ENCODE measurements at regions not wholly inside any gene's neighbourhood (a gene's known extent, or its start where the extent isn't known, plus 50 kb on each side); places are given as distances from the start of the nearest gene placed in this dataset.

DNA sequence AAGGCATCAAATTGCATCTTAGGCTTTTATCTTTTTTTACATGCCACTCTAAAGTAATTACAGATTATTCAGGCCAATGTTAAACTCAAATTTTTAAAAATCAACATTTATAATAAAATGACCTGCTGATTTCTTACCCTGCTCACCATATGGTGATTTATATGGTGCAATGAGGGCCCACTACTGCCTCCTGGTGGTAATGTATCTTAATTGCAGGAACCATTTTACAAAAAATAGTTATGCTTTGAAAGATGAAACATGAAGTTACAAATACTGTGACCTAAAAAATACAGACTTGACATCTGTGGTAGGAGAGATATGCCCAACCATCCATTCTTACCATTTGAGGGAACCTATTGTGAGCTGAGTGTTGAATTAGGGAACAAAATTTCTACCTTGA is 292.6 kb upstream of the TAS2R1 start:
- Histone ChIP-seq H3K4me3 (ENCODE audit: low read length) (no peak overlapping the region), H3K27me3 (replicated peaks; ENCODE audit: control insufficient read depth, insufficient read depth, low read length) (no peaks in the 10 kb centered on the region), H3K9ac (ENCODE audit: low read length) (no peak overlapping the region), H3K36me3 (ENCODE audit: control insufficient read depth, insufficient read depth, low read length, severe bottlenecking) (no peaks in the 10 kb centered on the region), H3K9me3 (ENCODE audit: control insufficient read depth, low read length) (peaks cover 5% of the 10 kb centered on the region), H3K4me1 (ENCODE audit: control insufficient read depth, insufficient read depth, low read length) (peaks cover 4% of the 10 kb centered on the region)
- DNase-seq (ENCODE audit: low read depth) = no peak

DNA sequence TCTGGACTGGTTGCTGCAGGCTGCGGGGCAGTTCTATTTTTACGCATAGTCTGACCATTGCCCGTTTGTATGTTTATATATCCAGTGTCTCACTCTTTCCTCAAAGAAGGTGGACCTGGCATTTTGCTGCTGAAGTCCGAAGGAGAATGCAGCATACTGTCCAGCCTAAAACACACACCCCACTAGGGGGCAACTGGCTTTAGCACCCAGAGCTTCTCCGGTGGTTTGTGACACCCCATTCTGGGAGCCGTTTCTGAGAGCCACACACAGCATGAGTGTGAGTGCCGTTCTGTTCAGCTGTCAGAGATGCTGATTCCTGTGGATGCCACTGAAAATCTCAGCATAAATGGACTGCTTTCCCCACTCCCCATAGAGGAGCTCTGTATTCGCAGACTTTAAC is 290.5 kb upstream of the TAS2R1 start:
- no peaks in the 10 kb centered on the region for H3K36me3 ChIP-seq (ENCODE audit: control insufficient read depth, insufficient read depth, low read length, severe bottlenecking)
- no peak overlapping the region for H3K9ac ChIP-seq (ENCODE audit: low read length)
- no peaks in the 10 kb centered on the region for H3K27me3 ChIP-seq (replicated peaks; ENCODE audit: control insufficient read depth, insufficient read depth, low read length)
- no peak overlapping the region for H3K4me3 ChIP-seq (ENCODE audit: low read length)
- H3K4me1 ChIP-seq (ENCODE audit: control insufficient read depth, insufficient read depth, low read length) = no peaks in the 10 kb centered on the region
- peaks cover 5% of the 10 kb centered on the region for H3K9me3 ChIP-seq (ENCODE audit: control insufficient read depth, low read length)
- no peak for DNase-seq (ENCODE audit: low read depth)

DNA sequence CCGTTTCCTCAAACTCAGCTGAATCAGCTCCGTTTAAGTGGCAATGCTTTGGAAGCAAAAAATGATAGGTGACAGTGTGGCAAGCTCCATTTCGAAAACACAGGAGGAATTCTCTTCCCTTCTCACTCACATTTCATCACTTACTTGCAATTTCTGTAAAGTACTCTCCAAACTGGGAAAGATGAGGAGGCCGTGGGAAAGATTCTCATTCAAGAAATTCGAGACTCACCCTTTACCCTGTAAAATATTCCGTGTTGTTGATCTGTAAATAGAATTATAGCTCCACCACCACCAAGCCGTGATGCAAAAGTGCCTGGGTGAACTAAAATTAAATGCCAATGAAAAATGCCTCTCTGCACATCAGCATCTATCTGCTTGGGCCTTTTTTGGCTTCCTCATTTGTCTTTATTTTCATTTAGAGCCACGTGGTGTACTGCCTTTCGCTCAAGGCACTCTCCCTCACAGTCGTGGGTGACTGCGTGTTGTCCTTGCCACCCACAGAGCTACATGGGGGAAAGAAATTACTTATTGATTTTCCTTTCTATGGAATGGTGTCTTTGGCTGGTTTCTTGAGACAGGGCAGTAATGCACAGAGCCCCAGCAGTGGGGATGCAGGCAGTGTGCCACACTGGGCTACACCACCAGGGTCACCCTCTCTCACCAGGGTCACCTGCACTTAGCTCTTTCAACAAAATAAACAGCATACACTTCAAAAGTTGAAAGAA is 289.3 kb upstream of the TAS2R1 start:
- Histone ChIP-seq H3K9ac (ENCODE audit: low read length) (no peak overlapping the region), H3K27me3 (replicated peaks; ENCODE audit: control insufficient read depth, insufficient read depth, low read length) (no peaks in the 10 kb centered on the region), H3K36me3 (ENCODE audit: control insufficient read depth, insufficient read depth, low read length, severe bottlenecking) (no peaks in the 10 kb centered on the region), H3K4me1 (ENCODE audit: control insufficient read depth, insufficient read depth, low read length) (no peaks in the 10 kb centered on the region), H3K9me3 (ENCODE audit: control insufficient read depth, low read length) (peaks cover 5% of the 10 kb centered on the region), H3K4me3 (ENCODE audit: low read length) (no peak overlapping the region)
- DNase-seq (ENCODE audit: low read depth) = no peak

DNA sequence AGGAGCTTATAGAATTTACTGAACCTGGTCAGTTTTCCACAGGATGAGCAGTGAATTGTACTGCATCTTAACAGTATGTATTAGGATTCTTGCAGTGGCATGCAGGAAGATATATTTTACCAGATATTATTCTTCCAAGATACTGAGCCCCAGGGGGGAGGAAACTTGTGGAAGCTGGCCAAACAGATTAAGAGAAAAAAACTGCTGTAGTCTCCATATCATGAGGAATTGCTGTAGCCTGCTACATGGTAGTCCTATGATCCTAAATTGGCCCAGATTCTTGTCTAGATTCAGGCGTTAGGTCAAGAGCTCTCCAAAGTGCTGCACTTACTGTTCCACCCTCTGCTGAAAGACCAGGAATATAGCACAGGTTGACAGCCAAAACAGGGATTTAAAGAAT is 275.5 kb upstream of the TAS2R1 start:
- Histone ChIP-seq H3K9me3 (ENCODE audit: control insufficient read depth, low read length) (no peaks in the 10 kb centered on the region), H3K9ac (ENCODE audit: low read length) (no peak overlapping the region), H3K4me1 (ENCODE audit: control insufficient read depth, insufficient read depth, low read length) (no peaks in the 10 kb centered on the region), H3K27me3 (replicated peaks; ENCODE audit: control insufficient read depth, insufficient read depth, low read length) (no peaks in the 10 kb centered on the region), H3K36me3 (ENCODE audit: control insufficient read depth, insufficient read depth, low read length, severe bottlenecking) (no peaks in the 10 kb centered on the region), H3K4me3 (ENCODE audit: low read length) (no peak overlapping the region)
- DNase-seq (ENCODE audit: low read depth) = no peak

DNA sequence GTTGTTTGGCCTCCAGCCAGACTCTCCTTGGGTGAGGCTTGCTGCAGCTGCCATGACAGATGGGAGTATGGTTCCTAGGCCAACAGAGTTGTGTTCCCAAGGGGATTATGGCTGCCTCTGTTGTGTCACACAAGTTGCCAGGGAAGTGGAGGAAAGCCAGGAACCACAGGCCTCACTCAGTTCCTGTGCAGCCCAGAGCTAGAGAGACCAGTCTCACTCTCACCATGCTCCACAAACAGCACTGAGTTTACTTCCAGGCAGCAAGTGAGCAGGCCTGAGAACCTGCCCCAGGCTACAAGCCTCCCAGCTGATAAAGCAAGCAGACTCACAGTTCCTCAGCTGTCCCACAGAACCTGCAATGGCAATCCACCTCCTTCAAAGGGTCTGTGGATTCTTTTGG is 273.6 kb upstream of the TAS2R1 start:
- DNase-seq (ENCODE audit: low read depth) = no peak
- Histone ChIP-seq H3K4me1 (ENCODE audit: control insufficient read depth, insufficient read depth, low read length) (no peaks in the 10 kb centered on the region), H3K9ac (ENCODE audit: low read length) (no peak overlapping the region), H3K27me3 (replicated peaks; ENCODE audit: control insufficient read depth, insufficient read depth, low read length) (no peaks in the 10 kb centered on the region), H3K9me3 (ENCODE audit: control insufficient read depth, low read length) (no peaks in the 10 kb centered on the region), H3K36me3 (ENCODE audit: control insufficient read depth, insufficient read depth, low read length, severe bottlenecking) (no peaks in the 10 kb centered on the region), H3K4me3 (ENCODE audit: low read length) (no peak overlapping the region)

DNA sequence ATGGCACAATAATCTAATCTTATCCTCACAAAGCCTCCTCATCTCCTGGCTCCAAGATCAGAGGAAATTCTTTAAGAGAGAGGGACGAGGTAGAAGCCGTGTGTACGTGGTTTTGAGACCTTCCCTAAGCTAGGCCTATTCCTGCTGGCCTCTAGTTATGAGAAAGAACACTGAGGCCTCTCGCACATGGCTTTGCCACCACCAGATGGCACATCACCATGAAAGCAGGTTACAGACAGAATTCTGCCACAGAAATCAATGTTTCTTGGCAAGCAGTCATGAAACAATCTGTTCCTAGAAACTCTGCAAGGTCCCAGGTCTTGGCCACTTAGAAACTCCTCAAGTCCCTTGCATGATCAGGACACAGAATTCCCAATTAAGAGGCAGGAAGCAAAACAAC is 268.2 kb upstream of the TAS2R1 start:
- Histone ChIP-seq H3K4me1 (ENCODE audit: control insufficient read depth, insufficient read depth, low read length) (no peaks in the 10 kb centered on the region), H3K9ac (ENCODE audit: low read length) (no peak overlapping the region), H3K4me3 (ENCODE audit: low read length) (no peak overlapping the region), H3K9me3 (ENCODE audit: control insufficient read depth, low read length) (peaks cover 5% of the 10 kb centered on the region), H3K27me3 (replicated peaks; ENCODE audit: control insufficient read depth, insufficient read depth, low read length) (no peaks in the 10 kb centered on the region), H3K36me3 (ENCODE audit: control insufficient read depth, insufficient read depth, low read length, severe bottlenecking) (no peaks in the 10 kb centered on the region)
- peak; percentile 67 for DNase-seq (ENCODE audit: low read depth)

DNA sequence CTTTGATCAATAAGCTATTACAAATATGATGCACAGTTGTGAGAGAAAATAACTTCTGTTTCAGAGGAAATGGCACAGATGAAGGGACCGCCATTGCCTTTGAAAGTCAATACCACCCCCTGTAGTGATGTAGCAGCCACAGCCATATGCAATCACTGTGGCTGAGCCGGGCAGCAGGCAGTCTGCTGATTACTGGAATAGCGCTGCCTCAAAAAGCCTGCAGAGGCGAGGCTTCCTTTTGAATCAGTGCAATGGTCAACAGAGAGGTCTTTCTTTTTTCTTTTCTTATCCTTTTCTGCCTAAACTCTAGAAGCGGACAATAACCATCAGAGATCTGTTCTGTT is 265.1 kb upstream of the TAS2R1 start:
- Histone ChIP-seq H3K9ac (ENCODE audit: low read length) (no peak overlapping the region), H3K9me3 (ENCODE audit: control insufficient read depth, low read length) (peaks cover 5% of the 10 kb centered on the region), H3K27me3 (replicated peaks; ENCODE audit: control insufficient read depth, insufficient read depth, low read length) (no peaks in the 10 kb centered on the region), H3K4me3 (ENCODE audit: low read length) (no peak overlapping the region), H3K36me3 (ENCODE audit: control insufficient read depth, insufficient read depth, low read length, severe bottlenecking) (no peaks in the 10 kb centered on the region), H3K4me1 (ENCODE audit: control insufficient read depth, insufficient read depth, low read length) (no peaks in the 10 kb centered on the region)
- no peak for DNase-seq (ENCODE audit: low read depth)

DNA sequence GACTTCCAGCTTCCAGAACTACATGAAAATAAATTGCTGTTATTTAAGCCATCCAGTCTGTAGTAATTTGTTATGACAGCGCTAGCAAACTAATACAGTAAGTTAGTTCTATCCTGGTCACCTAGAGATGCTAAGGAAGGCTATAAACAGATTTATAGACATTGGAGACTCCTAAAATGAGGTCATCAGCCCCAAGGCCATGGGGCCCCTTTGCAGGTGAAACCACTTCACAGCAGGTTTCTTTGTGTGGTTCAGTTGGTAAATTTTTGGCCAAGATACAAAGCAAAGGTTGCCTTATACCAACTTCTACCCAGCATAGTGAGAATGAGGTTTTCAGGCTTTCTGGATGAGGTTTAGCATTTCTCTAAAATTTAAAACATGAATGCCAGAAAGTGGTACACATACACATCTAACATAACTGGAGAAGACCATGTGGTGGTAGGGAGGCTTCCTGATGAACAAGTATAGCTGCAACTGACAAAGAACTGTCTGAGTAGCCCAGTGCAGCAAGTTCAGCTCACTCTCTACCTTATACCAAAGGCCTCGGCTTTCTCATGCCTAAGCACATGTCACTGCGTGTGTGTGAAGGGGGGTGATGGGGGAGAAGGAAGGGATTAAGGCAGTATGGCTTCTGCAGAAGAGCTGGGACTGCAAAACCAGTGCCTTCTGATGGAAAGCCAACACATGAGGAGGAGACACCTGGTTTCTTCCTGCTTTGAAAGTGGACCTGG is 264.6 kb upstream of the TAS2R1 start:
- Histone ChIP-seq H3K27me3 (replicated peaks; ENCODE audit: control insufficient read depth, insufficient read depth, low read length) (no peaks in the 10 kb centered on the region), H3K36me3 (ENCODE audit: control insufficient read depth, insufficient read depth, low read length, severe bottlenecking) (no peaks in the 10 kb centered on the region), H3K4me3 (ENCODE audit: low read length) (no peak overlapping the region), H3K9ac (ENCODE audit: low read length) (no peak overlapping the region), H3K4me1 (ENCODE audit: control insufficient read depth, insufficient read depth, low read length) (no peaks in the 10 kb centered on the region), H3K9me3 (ENCODE audit: control insufficient read depth, low read length) (peaks cover 5% of the 10 kb centered on the region)
- DNase-seq (ENCODE audit: low read depth) = no peak

DNA sequence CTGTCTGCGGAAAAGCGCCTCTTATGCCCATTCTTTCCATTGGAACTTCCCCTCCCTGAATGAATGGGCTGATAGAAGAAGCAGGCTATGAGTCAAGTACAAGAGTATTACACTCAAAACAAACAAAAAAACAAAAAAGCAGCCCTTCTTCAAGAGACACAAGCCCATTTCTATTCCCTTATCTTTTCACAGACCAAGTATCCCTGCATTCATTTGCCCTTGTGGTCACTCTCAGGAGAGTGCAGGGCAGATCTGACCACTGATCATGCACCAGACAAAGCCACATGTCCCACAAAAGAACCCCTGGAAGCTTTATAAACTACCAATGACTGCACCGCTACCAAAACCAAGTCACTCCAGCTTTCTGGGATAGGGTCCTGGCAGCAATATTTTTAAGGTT is 262.5 kb upstream of the TAS2R1 start:
- H3K9me3 ChIP-seq (ENCODE audit: control insufficient read depth, low read length) = peaks cover 5% of the 10 kb centered on the region
- no peaks in the 10 kb centered on the region for H3K36me3 ChIP-seq (ENCODE audit: control insufficient read depth, insufficient read depth, low read length, severe bottlenecking)
- no peak overlapping the region for H3K9ac ChIP-seq (ENCODE audit: low read length)
- DNase-seq (ENCODE audit: low read depth) = no peak
- H3K4me3 ChIP-seq (ENCODE audit: low read length) = no peak overlapping the region
- H3K27me3 ChIP-seq (replicated peaks; ENCODE audit: control insufficient read depth, insufficient read depth, low read length) = no peaks in the 10 kb centered on the region
- H3K4me1 ChIP-seq (ENCODE audit: control insufficient read depth, insufficient read depth, low read length) = peaks cover 10% of the 10 kb centered on the region

DNA sequence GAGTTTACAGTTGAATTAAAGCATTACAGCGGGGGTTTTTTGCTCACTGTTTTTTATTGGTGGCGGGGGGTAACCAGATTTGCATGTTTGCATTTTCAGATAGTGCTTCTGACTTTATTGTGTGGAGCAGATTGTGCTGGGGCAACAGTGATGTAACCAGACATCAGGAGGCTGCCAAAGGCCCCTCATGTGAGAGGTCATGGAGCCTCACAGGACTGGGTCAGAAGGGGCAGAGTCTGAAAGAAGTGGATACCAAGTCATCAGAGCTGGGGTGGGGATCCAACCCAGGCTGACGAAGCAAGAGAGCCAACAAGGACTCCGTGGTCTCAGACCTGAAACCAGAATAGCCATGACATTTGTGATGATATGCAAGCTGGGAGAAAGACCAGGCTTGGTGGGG is 259.4 kb upstream of the TAS2R1 start:
- peaks cover 10% of the 10 kb centered on the region for H3K4me1 ChIP-seq (ENCODE audit: control insufficient read depth, insufficient read depth, low read length)
- H3K9me3 ChIP-seq (ENCODE audit: control insufficient read depth, low read length) = no peaks in the 10 kb centered on the region
- no peak overlapping the region for H3K9ac ChIP-seq (ENCODE audit: low read length)
- no peaks in the 10 kb centered on the region for H3K36me3 ChIP-seq (ENCODE audit: control insufficient read depth, insufficient read depth, low read length, severe bottlenecking)
- H3K27me3 ChIP-seq (replicated peaks; ENCODE audit: control insufficient read depth, insufficient read depth, low read length) = no peaks in the 10 kb centered on the region
- DNase-seq (ENCODE audit: low read depth) = no peak
- no peak overlapping the region for H3K4me3 ChIP-seq (ENCODE audit: low read length)

DNA sequence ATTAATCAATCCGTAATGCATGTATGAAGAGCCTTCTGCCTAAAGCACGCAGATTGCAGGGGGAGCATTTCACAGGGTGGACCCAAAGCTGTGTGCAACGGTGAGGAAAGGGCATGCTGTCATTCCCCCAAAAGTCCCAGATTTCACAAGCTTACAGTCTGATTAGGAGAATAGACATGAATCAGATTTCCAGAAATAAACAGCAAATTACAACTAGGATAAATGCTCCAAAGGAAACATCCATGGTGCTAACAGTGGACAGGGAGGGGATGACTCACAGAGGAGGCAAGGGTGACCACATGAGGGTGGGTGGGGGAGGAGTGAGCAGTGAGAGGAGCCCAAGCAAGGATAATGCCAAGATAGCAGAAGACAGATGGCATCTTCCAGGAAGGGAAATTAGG is 258.4 kb upstream of the TAS2R1 start:
- Histone ChIP-seq H3K9ac (ENCODE audit: low read length) (no peak overlapping the region), H3K9me3 (ENCODE audit: control insufficient read depth, low read length) (no peaks in the 10 kb centered on the region), H3K36me3 (ENCODE audit: control insufficient read depth, insufficient read depth, low read length, severe bottlenecking) (no peaks in the 10 kb centered on the region), H3K4me1 (ENCODE audit: control insufficient read depth, insufficient read depth, low read length) (peaks cover 10% of the 10 kb centered on the region), H3K27me3 (replicated peaks; ENCODE audit: control insufficient read depth, insufficient read depth, low read length) (no peaks in the 10 kb centered on the region), H3K4me3 (ENCODE audit: low read length) (no peak overlapping the region)
- DNase-seq (ENCODE audit: low read depth) = peak; percentile 74

DNA sequence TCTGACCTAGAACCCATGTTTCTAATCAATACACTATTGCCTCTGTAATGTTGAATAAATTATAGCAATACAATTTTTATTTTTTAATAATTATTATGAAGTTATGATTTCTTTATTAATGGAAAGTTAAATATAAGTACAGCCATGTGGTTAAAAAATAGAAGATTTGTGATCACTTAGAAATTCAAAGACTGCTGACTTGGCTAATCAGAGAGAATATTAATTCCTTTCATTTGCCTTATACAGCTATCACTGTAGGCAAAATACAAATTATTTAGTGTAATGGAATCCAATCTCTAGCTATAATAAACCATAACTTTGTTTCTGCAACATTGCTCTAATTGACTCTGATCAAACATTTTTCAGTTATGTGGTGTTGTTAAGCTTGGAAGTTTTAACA is 255.0 kb upstream of the TAS2R1 start:
- no peaks in the 10 kb centered on the region for H3K36me3 ChIP-seq (ENCODE audit: control insufficient read depth, insufficient read depth, low read length, severe bottlenecking)
- no peaks in the 10 kb centered on the region for H3K27me3 ChIP-seq (replicated peaks; ENCODE audit: control insufficient read depth, insufficient read depth, low read length)
- no peak overlapping the region for H3K9ac ChIP-seq (ENCODE audit: low read length)
- H3K4me1 ChIP-seq (ENCODE audit: control insufficient read depth, insufficient read depth, low read length) = peaks cover 10% of the 10 kb centered on the region
- H3K9me3 ChIP-seq (ENCODE audit: control insufficient read depth, low read length) = peaks cover 6% of the 10 kb centered on the region
- H3K4me3 ChIP-seq (ENCODE audit: low read length) = no peak overlapping the region
- DNase-seq (ENCODE audit: low read depth) = no peak
